ENCODE measurements at regions not wholly inside any gene's neighbourhood (a gene's known extent, or its start where the extent isn't known, plus 50 kb on each side); places are given as distances from the start of the nearest gene placed in this dataset.
"Not testable (repeated sequence)": the region's sequence is repeated elsewhere in the genome, so short reads cannot be mapped to it uniquely, and the experiment has no call there.

DNA sequence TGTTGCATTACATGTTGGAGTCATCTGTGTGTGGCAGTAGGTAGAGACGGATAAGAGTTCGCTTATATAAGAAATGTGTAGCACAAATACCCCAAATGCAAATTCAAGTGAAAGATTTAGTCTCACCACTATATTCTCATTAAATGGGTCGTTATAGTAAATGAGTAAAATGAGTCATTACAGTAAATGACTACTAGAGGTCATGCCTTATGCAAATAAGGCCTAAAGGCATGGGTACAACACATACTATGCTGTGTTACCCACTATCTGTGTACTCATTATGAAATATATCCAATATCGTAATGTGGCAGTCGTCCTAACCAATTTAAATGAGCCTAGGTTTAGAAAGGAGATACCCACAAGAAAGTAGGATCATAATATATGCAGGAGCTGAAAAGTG is 1603.1 kb downstream of the C4orf33 start:
- DNase-seq = no peak

DNA sequence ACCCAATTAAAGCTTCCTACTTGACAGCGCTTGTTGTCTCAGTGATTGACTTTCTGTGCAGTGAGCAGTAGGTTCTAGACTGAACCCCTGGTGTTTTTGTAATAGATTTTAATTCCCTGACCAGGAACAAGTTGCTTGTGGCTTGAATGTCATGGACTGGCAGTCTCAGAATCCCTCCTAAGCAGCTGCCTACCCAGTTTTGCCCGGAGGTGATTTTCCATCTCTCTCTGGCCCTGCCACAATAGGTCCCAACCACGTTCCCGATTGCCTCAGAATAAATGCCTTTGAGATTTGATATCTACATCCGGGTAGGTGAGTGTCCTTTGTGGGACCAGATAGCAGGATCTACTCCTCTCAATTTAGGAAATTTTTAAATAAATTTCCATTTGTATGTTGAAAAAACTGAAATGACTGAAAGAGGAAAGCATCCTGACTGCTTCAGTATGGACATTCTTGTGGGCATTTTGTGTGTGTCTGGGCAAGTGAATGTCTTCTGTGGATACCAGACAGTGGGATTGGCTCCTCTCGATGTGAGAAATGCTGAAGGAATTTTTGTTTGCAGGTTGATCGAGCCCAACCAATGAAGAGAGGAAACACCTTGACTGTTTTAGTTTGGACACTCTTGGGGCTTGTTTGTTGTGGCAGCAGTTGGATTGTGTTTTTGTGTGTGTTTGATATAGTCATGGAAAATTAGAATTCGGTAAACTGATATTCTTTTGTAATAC is 1607.4 kb downstream of the C4orf33 start:
- DNase-seq = no peak

DNA sequence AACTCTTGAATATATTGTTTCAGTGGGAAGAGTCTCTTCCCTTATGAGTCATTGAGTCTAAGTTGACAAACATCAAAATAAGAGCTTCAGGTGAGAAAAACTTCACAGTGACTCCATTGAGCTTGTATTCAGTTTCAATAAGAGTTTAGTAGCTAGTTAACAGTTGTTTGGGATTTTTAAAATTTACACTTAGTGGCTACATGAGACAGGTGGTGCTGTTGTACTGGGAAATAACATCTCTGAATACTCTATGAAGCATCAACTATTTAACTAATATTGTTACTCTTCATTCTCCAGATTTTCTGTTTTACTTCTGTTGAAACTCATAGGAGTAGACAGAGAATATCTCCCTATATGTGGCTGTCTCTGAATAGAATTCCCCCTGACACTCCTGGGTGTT is 1609.1 kb downstream of the C4orf33 start:
- no peak for DNase-seq

DNA sequence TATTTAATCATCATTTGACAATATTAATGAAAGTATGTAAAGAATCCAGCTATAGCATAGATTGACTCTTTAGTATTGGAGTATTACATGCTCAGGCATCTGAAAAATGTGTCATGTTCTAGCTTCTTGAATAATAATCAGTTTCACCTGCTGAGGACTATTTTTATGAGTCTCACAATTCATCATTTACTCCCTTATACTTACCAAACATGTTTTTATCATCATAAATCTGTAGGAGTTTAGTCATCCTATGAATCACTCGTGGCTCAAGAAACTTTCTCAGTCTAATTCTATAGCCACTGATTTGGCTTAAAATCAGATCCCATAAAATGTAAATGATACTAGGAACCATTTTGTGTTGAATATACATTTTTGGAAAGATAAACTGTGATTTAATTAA is 1616.1 kb downstream of the C4orf33 start:
- DNase-seq = no peak

DNA sequence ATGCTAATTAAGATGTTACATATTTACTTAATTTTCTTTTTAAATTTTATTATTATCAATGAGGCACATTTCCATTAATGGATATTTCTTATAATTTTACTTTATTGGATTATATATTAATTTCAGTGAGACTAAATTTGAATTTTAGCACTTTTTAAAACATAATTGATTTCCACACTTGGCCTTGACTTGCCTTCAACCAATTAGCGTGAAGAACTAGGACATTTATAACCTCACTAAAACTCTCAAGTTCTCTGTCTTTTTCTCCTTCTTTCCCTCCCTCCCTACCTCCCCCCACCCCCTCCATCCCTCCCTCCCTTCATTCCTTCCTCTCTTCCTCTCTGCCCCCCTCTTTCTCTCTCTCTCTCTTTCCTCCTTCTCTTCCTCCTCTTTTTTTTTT is 1618.1 kb downstream of the C4orf33 start:
- DNase-seq = no peak

DNA sequence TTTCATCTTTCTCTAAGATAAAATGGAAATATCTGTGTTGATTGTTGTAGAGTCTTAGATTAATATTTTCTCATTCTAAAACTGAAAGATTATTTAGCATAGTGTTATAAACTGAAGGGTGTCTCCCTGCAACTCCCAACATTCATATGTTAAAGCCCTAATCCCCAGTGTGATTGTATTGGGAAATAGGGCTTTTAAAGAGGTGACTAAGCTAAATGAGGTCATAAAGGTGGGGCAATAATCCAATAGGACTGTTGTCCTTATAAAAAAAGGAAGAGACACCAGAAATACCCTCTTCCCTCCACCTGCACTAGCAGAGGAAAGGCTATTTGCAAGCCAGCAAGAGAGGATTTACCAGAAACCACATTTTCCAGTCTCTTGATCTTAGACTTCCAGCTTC is 1626.4 kb downstream of the C4orf33 start:
- DNase-seq = no peak

DNA sequence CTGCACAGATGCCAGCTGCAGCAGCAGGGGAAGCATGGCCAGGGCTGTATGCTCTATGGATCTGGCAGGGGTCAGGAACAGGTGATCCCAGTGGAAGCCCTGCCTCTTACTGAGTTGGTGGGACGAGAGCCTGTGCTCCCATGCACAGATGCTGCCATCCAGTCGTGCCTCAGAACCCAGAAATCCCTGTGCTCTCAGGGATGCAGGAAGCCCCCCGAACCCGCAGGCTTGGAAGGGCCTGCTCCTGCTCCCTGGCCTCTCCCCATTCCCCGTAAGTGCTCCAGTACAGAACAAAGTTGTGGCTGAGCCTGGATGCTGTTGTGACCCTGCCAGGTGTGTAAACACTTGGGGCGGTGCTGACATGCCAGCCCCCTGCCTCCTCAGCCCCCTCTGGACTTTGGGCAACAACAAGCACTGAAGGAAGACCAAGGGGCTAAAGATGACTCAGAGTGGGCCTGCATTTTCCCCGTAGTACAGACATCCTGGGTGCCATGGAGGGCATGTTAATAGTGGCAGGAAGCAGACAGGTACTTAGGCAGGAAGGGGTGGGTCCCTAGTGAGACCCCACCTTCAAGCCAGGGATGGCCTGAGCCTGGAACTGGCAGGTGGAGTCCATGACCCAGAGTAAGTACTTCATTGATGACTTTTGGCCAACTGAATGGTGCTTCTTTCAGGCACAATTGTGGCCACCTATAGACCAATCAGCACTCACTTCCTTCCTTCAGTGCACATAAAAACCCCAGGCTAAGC is 1640.7 kb downstream of the C4orf33 start:
- no peak for DNase-seq

DNA sequence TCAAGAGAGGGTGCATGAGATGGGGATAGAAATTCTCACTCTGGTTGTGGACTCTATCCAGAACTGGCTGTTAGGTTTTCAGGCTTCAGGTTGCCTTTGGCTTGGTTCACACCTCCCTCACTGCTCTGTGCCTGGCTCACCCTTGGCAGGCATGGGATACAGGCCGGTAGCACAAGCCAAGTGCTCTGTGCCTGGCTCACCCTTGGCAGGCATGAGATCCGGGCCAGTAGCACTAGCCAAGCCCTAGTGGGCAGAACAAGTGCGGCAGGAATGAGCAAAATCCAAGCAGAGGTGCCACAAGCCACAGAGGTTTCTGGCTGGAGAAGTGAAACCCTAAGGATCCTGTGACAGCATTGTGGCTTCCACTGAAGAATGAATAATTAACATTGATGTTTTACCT is 1642.3 kb downstream of the C4orf33 start:
- no peak for DNase-seq

DNA sequence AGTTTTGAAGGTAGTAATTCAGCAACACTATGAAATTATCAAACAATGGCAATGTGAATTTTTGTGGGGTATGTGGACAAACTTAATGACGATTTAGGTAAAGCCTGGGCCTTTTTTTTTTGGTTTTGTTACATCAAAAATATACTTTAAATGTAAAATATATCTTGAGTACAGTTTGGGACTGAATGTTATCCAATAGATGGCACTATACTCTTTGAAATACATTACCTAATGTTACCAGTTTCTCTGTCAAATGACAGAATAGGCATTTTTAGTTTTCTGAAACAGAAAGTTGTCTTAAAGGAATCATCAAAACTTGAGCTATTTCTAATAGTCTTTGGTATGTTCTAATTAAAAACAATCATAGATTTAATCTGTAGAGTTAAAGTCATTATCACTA is 1651.9 kb downstream of the C4orf33 start:
- no peak for DNase-seq

DNA sequence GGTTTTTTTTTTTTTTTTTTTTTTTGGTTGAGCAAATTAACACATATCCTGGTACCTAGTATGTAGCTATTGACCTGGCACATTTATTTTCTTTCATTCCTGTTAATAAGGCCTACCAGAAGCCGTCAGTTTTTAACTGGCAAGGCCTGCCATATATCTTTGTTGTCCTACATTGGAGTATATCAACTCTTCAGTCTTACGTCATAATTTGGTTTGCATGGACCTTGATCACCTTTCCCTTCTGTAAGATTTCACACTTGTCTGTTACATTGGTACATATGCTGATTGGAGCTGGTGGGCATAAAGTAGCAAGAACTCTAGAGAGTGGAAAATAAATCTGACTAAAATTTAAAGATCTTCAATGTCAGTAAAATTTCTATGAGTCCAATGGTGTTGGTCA is 1658.0 kb downstream of the C4orf33 start:
- no peak for DNase-seq

DNA sequence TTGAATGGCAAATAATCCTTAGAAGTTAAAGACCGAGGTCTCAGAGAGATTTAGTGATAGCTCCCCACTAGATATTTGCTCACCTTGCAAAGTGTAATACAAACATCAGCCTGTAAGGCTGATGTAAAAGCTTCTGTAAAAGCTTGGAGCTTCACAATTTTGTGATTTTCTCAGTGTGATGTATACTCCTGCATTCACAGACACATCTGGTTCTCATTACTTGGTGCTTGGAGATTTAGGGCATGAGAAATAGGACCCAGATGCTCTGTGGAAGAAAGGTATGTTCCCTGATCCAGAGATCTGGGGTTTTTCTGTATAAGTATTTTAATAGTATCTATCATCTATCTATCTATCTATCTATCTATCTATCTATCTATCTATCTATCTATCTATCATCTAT is 1664.3 kb downstream of the C4orf33 start:
- no peak for DNase-seq

DNA sequence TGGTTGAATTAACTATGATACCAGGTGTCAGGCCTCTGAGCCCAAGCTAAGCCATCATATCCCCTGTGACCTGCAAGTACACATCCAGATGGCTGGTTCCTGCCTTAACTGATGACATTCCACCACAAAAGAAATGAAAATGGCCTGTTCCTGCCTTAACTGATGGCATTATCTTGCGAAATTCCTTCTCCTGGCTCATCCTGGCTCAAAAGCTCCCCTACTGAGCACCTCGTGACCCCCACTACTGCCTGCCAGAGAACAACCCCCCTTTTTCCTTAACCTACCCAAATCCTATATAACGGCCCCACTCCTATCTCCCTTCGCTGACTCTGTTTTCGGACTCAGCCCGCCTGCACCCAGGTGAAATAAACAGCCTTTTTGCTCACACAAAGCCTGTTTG is 1671.4 kb downstream of the C4orf33 start:
- DNase-seq = not testable (repeated sequence)

DNA sequence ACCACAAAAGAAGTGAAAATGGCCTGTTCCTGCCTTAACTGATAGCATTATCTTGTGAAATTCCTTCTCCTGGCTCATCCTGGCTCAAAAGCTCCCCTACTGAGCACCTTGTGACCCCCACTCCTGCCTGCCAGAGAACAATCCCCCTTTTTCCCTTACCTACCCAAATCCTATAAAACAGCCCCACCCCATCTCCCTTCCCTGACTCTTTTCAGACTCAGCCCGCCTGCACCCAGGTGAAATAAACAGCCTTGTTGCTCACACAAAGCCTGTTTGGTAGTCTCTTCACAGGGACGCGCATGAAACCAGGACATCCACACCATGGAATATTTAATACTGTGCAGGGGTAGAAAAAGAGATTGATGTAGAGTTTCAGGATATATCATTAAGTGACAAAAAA is 1677.0 kb downstream of the C4orf33 start:
- DNase-seq = not testable (repeated sequence)

DNA sequence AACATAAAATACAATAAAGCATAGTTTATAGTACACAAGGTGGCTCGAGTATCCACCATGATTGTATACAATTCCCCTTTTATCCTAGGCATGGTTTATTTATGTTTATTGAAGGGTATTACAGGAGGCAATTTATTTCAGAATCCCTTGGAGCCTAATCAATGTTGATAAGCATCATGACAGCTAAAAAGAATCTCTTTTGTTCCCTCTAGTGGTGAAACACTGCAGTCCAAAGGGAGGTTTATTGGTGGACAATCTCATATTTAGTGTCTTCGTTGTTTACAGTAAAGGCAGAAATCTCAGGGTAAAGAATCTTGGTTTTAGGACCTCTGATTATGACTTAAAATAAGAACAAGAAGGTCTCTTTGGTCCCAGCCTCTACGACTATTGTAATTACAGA is 1712.5 kb downstream of the C4orf33 start:
- no peak for DNase-seq

DNA sequence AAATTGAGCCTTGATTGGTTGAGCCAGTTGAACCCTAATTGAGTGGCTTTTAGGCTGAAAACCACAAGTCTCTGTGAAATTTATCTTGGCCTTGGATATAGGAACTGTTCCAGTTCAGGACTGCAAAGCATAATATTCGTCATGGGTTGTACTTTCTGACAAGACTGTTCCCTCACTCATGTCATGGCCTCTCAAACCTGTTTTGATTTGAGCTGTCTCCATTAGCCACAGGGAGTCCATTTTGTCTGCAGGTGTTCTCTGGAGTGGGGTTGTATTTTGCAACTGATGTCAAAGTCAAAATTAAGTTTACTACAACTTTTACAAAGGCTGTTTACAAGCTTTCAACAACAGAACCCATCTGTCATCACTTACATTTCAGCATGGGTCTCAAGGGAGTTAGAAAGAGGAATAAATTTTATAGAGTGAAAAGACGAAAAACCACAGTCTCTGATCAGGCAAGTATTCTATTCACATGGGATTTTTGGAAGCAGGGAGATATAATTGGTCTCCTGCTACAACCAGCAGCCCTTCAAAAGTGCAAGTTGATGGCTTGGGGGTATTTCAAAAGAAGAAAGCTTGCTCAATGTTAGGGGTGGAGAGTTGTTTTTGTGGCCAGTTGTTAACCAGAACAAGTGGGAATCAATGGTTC is 1716.3 kb downstream of the C4orf33 start:
- no peak for DNase-seq

DNA sequence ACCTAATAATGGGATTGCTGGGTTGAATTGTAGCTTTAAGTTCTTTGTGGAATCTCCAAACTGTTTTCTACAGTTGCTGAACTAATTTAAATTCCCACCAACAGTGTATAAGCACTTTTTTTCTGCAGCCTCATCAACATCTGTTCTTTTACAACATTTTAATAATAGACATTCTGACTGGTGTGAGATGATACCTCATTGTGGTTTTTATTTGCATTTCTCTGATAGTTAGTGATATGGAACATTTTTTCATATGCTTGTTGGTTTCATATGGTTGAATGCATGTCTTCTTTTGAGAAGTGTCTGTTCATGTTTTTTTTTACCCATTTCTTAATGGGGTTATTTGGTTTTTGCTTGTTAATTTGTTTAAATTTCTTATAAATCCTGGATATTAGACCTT is 1718.9 kb downstream of the C4orf33 start:
- no peak for DNase-seq

DNA sequence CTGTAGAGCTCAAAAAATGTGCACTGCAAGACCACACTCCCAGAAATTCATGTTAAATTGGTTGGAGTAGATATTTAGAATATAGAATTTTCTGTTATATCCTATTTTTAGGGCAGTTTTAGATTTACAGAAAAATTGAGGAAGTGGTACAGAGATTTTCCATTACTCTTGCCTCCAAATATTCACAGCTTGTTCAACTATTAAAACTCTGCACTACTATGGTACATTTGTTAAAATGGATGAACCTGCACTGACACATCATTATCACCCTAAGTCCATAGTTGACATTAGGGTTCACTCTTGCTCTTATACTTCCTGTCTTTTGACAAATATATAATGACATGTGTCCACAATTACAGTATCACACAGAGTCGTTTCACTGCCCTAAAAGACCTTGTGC is 1724.5 kb downstream of the C4orf33 start:
- DNase-seq = no peak

DNA sequence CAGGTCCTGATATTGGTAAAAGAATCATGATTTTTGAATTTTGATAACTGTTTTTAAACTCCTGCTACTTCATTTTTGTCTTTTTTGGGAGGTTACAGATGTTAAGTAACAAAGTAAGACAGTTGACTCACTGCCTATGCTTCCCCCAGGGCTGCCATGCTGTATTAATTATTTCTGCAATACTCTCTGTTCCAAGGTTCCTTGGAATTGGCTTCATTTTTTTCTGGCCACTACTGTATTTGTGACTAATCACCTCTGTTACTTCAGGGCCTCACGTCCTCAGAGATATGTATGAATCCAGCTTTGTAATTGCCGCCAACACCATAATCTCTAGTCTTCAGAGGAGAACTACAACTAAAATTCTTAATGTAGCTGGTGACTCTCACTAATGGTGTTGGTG is 1729.3 kb downstream of the C4orf33 start:
- DNase-seq = no peak

DNA sequence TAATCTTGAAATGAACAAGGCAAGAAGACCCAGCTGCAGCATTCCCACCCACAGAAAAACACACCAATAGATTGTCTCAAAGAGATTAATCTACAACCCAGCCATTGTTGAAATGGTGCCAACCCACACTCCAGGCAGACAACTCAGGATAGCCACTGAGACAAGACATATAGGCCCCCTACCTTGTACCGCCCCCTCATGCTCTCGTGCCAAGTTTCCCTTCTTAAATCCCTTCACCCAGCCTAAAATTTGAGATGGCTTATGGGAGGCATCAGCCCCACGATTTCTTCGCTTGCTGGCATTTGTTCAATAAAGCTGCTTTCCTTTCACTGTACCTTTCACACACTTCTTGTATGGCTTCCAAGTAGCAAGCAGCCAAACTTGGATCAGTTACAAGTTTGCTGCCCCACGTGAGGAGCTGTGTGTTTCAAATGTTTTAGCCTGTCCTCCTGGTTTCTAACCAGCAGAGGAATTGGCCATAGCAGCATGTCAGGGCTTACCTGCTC is 1754.1 kb downstream of the C4orf33 start:
- no peak for DNase-seq

DNA sequence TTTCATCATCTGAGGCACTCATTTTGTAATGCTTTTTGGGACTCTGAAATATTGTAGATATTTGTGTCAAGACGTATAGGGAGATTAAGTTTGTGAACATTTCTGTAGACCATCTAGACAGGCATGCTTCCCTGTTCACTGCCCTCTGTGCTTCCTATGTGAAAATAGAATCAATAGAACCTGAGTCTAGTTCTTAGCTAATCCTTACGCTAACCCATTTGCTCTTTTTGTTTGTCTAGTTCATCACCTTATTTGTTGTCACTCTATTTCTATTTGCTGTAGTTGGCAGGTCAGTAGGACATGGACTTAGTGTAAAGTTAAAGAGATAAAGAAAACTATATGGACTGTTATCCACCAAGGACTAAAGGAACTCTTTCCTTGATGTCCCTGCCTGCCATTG is 1755.2 kb downstream of the C4orf33 start:
- DNase-seq = no peak

DNA sequence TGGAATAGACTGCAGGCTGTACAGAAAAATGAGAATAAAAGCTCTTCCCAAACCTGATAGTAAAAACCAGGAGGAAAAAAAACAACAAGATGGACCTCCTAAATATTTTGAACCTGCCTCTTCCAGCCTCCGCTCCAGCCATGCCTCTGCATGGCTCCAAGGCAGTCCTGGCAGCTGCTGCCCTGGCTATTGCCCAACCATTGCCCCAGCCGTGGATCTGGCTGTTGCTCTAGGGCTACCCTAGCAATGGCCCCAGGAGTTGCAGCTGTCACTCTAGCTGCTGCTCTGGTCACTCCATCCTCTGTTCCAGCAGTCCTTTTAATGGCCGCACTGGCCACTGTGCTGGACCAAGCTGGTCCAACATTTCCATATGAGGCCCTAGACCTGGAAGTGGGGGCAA is 1756.0 kb downstream of the C4orf33 start:
- DNase-seq = no peak

DNA sequence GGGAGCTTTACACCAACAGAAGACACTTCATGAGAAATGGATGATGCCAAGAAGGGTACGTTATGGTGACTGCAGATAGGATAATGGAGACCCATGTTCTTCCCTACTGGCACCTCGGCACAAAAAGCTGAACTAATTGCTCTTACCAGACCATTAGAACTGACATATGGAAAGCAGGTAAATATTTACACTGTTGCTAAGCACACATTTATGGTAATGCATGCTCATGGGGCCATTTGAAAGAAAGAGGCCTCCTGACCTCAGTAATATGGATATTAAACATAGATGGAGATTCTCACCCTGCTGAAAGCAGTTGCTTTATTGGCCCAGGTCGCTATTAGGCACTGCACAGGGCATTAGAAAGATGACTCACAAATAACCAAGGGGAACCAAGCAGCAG is 1759.6 kb downstream of the C4orf33 start:
- DNase-seq = no peak

DNA sequence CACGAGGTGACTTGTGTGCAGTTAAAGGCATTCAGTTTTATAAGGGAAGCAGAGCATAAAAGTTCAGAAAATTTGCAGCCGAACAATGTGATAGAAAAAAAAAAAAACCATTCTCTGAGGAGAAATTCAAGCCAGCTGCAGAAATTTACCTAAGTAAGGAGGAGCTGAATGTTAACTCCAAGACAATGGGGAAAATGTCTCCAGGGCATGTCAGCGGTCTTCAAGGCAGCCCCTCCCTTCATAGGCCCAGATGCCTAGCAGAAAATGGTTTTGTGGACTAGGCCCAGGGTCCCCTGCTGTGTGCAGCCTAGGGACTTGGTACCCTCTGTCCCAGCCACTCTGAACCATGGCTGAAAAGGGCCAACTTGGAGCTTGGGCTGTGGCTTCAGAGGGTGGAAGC is 1764.0 kb downstream of the C4orf33 start:
- no peak for DNase-seq

DNA sequence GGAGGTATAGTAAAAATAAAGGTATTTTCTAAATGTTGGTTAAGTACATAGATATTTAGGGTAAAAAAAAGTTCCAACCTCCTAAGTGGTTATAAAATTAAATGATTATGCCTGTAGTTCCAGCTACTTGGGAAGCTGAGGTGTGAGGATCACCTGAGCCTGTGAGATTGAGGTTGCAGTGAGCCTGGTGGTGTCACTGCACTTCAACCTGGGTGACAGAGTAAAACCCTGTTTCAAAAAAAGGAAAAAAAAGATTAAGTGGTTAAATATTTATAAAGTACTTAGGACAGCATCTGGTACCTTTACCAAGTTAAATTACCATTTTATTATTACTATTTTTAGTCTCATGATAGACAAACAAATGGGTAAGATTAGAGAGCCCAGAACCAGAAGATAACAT is 1801.0 kb downstream of the C4orf33 start:
- no peak for DNase-seq
